ENCODE measurements at regions not wholly inside any gene's neighbourhood (a gene's known extent, or its start where the extent isn't known, plus 50 kb on each side); places are given as distances from the start of the nearest gene placed in this dataset.

GRCh38 chr1:115201598-115201997, 112.3 kb upstream of the TSPAN2 start:
- TF ChIP-seq POLR2A (IDR thresholded peaks at IDR 0.05): no peak
- no peak for TF ChIP-seq CTCF (IDR thresholded peaks at IDR 0.05)
- no peak for TF ChIP-seq POLR2AphosphoS5 (IDR thresholded peaks at IDR 0.05)
